Keratinocyte (primary cell): ENCODE measurements at regions not wholly inside any gene's neighbourhood (a gene's known extent, or its start where the extent isn't known, plus 50 kb on each side); places are given as distances from the start of the nearest gene placed in this dataset.

Experiments
- DNase-seq: peaks from one replicate; pipeline ENCODE4 v3.0.0-alpha.2; 2011; ENCODE audit warnings: low read depth, missing footprints, low spot score
- FAIRE-seq: peaks from 2 replicates; lab custom pipeline; 2011; peaks lifted over from hg19 to GRCh38; lab: Jason Lieb, UNC
- H2AFZ ChIP-seq: 2 replicates; pipeline ENCODE4 v1.6.0; 2012; ENCODE audit warnings: low read length, control low read depth, inconsistent platforms; ENCODE audit not compliant: control insufficient read depth
- H3K27ac ChIP-seq: 2 replicates; pipeline ENCODE4 v1.5.1; 2011; ENCODE audit warnings: low read length; ENCODE audit not compliant: control insufficient read depth, insufficient read depth
- H3K27me3 ChIP-seq: 3 replicates; pipeline ENCODE4 v1.6.0; 2011; ENCODE audit warnings: low read length; ENCODE audit not compliant: control insufficient read depth, insufficient read depth; ENCODE audit errors: extremely low read depth
- H3K36me3 ChIP-seq, 2 experiments: 2 replicates in 1 of 2; 3 replicates in 1 of 2; pipeline ENCODE4 v1.5.1; 2011; ENCODE audit warnings: low read length in 2 of 2, mild to moderate bottlenecking in 1 of 2; ENCODE audit not compliant: control insufficient read depth in 2 of 2, insufficient read depth in 2 of 2; ENCODE audit errors: extremely low read depth in 1 of 2
- H3K4me1 ChIP-seq: 3 replicates; pipeline ENCODE4 v1.5.1; 2011; ENCODE audit warnings: low read length; ENCODE audit not compliant: control insufficient read depth, insufficient read depth; ENCODE audit errors: extremely low read depth
- H3K4me2 ChIP-seq: 3 replicates; pipeline ENCODE4 v1.6.0; 2011; ENCODE audit warnings: low read depth, low read length; ENCODE audit not compliant: control insufficient read depth, insufficient read depth; ENCODE audit errors: extremely low read depth
- H3K4me3 ChIP-seq, 3 experiments: fragments of 200-600 bp in 1 of 3; sonication (generic) in 1 of 3; 2 replicates in 2 of 3; 3 replicates in 1 of 3; pipeline ENCODE4 v1.5.1; 2011 to 2016; ENCODE audit warnings: low read length in 3 of 3, mild to moderate bottlenecking in 3 of 3, control low read depth in 2 of 3, inconsistent platforms in 1 of 3, low read depth in 1 of 3, mixed read lengths in 1 of 3, mixed run types in 1 of 3, moderate library complexity in 1 of 3; ENCODE audit not compliant: control insufficient read depth in 2 of 3, insufficient read depth in 2 of 3; ENCODE audit errors: extremely low read depth in 1 of 3
- H3K79me2 ChIP-seq: 2 replicates; pipeline ENCODE4 v1.6.0; 2012; ENCODE audit warnings: low read length; ENCODE audit not compliant: control insufficient read depth, insufficient read depth
- H3K9ac ChIP-seq: 3 replicates; pipeline ENCODE4 v1.6.0; 2011; ENCODE audit warnings: low read length; ENCODE audit not compliant: control insufficient read depth, insufficient read depth; ENCODE audit errors: extremely low read depth
- H3K9me1 ChIP-seq: 3 replicates; pipeline ENCODE4 v1.6.0; 2011; ENCODE audit warnings: low read length; ENCODE audit not compliant: control insufficient read depth, insufficient read depth; ENCODE audit errors: extremely low read depth
- H3K9me3 ChIP-seq: 2 replicates; pipeline ENCODE4 v1.5.1; 2012; ENCODE audit warnings: low read depth, low read length; ENCODE audit not compliant: control insufficient read depth
- H4K20me1 ChIP-seq: 3 replicates; pipeline ENCODE4 v1.6.0; 2011; ENCODE audit warnings: low read length; ENCODE audit not compliant: control insufficient read depth, insufficient read depth; ENCODE audit errors: extremely low read depth
- EZH2 ChIP-seq: IDR thresholded peaks from one replicate; pipeline ENCODE4 v1.6.1; 2012; ENCODE audit warnings: inconsistent platforms, mild to moderate bottlenecking, low read length, moderate library complexity
- dilution Hi-C: fragments of 300-500 bp; cut with MboI; formaldehyde crosslinking; loops from one replicate; pipeline ENCODE4 v1.7.0; 2020; ENCODE audit warnings: low sequenced_read_pairs; ENCODE audit not compliant: extremely low pct_ligation_motif_present
- TF ChIP-seq, protein P1 (sequence below), 3 experiments: IDR thresholded peaks in 1 of 3; conservative IDR thresholded peaks in 1 of 3; optimal IDR thresholded peaks in 1 of 3; 2 replicates in 2 of 3; 3 replicates in 1 of 3; pipeline versions ENCODE3 to v1.5.1; 2011; ENCODE audit warnings: low read length in 3 of 3, mild to moderate bottlenecking in 3 of 3, moderate library complexity in 2 of 3, control low read depth in 1 of 3, inconsistent platforms in 1 of 3; ENCODE audit not compliant: insufficient read depth in 2 of 3; ENCODE audit errors: extremely low read depth in 1 of 3

DNA sequence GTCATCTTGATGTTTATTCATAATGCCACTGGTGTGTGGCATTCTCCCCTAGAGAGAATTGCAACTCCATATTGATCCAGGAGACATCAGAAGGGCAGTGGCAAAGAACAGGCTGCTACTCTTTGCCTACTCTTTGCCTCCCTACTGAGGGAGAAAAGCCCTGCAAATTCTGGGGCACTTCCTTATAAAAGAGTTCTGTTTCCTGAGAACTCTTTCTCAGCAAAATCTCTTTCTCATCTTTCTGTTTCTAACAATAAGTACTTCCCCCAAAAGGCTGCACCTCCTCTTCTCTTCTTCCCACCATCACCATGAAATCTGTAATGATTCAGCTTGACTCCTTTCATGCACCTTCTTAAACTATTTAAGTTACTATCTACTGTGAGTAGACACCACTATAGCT is 270.3 kb downstream of the MREG start:
- no peak for FAIRE-seq

DNA sequence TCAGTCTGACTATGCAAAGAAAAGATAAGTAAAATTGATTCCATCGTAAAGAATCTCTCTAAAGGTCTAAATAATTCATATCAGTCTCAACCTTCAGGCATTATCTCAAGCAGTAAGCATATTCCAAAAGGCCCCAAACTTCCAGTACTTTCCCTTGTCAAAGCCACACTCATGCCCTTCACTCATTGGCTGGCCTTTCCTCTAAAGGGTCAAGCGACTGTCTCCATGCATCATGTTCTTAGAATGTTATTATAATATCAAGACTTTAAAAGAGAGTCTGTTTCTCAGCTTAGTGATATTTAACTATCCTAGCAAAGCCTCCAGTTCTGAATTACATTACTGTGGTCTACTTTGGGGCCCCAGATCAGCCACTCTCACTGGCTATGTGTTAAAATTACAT is 271.3 kb downstream of the MREG start:
- dilution Hi-C loops, result no loop called here

More for the DNA sequence above, 270.3 kb downstream of the MREG start:
- no peak overlapping the region for H3K4me3 ChIP-seq
- H3K9me3 ChIP-seq, result no peaks in the 10 kb centered on the region
- H3K9ac ChIP-seq, result no peak overlapping the region
- no peaks in the 10 kb centered on the region for H3K27me3 ChIP-seq
- H4K20me1 ChIP-seq, result no peaks in the 10 kb centered on the region
- H2AFZ ChIP-seq, result no peak overlapping the region
- TF ChIP-seq EZH2, result no peak
- TF ChIP-seq, protein P1, sequence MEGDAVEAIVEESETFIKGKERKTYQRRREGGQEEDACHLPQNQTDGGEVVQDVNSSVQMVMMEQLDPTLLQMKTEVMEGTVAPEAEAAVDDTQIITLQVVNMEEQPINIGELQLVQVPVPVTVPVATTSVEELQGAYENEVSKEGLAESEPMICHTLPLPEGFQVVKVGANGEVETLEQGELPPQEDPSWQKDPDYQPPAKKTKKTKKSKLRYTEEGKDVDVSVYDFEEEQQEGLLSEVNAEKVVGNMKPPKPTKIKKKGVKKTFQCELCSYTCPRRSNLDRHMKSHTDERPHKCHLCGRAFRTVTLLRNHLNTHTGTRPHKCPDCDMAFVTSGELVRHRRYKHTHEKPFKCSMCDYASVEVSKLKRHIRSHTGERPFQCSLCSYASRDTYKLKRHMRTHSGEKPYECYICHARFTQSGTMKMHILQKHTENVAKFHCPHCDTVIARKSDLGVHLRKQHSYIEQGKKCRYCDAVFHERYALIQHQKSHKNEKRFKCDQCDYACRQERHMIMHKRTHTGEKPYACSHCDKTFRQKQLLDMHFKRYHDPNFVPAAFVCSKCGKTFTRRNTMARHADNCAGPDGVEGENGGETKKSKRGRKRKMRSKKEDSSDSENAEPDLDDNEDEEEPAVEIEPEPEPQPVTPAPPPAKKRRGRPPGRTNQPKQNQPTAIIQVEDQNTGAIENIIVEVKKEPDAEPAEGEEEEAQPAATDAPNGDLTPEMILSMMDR (optimal IDR thresholded peaks at IDR 0.05 in 1 of 3, IDR thresholded peaks at IDR 0.05 in 1 of 3, conservative IDR thresholded peaks at IDR 0.05 in 1 of 3; ENCODE audit: extremely low read depth in 1 of 3, insufficient read depth in 2 of 3, low read length in 3 of 3), result no peak
- no peaks in the 10 kb centered on the region for H3K9me1 ChIP-seq
- H3K27ac ChIP-seq, result no peak overlapping the region
- H3K36me3 ChIP-seq, result no peaks in the 10 kb centered on the region
- H3K4me1 ChIP-seq, result no peaks in the 10 kb centered on the region
- dilution Hi-C loops, result no loop called here
- H3K4me2 ChIP-seq, result no peak overlapping the region
- no peak for DNase-seq
- no peaks in the 10 kb centered on the region for H3K79me2 ChIP-seq

More for the DNA sequence above, 271.3 kb downstream of the MREG start:
- Histone ChIP-seq H3K9me3 (no peaks in the 10 kb centered on the region), H3K27me3 (no peaks in the 10 kb centered on the region), H3K4me1 (peaks cover 2% of the 10 kb centered on the region), H3K27ac (no peak overlapping the region), H3K36me3 (no peaks in the 10 kb centered on the region), H3K79me2 (no peaks in the 10 kb centered on the region), H2AFZ (no peak overlapping the region), H4K20me1 (no peaks in the 10 kb centered on the region), H3K4me3 (no peak overlapping the region), H3K4me2 (no peak overlapping the region), H3K9me1 (no peaks in the 10 kb centered on the region), H3K9ac (no peak overlapping the region)
- TF ChIP-seq, protein P1 (optimal IDR thresholded peaks at IDR 0.05 in 1 of 3, IDR thresholded peaks at IDR 0.05 in 1 of 3, conservative IDR thresholded peaks at IDR 0.05 in 1 of 3; ENCODE audit: extremely low read depth in 1 of 3, insufficient read depth in 2 of 3, low read length in 3 of 3), result no peak
- no peak for TF ChIP-seq EZH2
- no peak for DNase-seq
- no peak for FAIRE-seq
